ENCODE measurements at regions not wholly inside any gene's neighbourhood (a gene's known extent, or its start where the extent isn't known, plus 50 kb on each side); places are given as distances from the start of the nearest gene placed in this dataset.
"Not testable (repeated sequence)": the region's sequence is repeated elsewhere in the genome, so short reads cannot be mapped to it uniquely, and the experiment has no call there.

DNA sequence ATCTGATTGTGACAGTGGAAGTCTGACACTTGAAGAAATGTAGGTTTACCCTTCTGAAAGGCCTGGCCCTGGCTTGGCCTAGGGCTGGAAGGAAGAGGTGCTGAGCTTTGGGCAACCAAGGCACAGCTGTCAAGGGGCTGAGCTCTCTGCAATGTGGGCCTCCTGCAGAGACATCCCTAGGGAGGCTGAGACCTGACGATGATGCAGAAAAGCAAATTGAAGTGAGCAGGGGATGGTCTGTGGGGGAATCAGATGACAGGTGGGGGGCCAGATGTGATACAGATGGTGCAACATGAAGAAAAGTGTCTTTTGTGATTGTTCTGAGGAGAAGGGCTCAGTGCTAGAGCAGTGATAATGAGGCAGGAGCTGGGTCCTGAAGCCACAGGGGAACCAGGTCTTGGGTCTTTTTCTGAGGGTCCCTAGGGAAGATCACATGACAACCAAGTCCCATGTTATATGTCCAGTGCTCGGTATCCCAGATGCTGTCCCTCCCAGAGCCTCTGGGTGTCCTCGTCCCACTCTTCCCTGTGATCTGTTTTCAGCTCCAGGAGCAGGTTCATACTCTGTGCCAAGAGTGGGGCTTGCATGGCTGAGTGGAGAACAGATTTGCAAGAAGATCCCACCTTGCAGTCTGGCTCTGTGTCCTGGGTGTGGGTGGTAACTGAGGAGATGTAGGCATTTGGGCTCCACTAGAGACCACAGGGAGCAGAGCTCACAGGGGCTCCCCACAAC, 79.9 kb upstream of the VPREB1 start:
- DNase-seq, result no peak
- TF ChIP-seq GATA1 (IDR thresholded peaks at IDR 0.05; ENCODE audit: low read depth, low read length), result no peak
- no peak for TF ChIP-seq POLR2A (IDR thresholded peaks at IDR 0.05; ENCODE audit: low read length)

- DNase-seq, result no peak
Observed at GRCh38 chr22:22161924-22162851, 82.4 kb upstream of the VPREB1 start.

DNA sequence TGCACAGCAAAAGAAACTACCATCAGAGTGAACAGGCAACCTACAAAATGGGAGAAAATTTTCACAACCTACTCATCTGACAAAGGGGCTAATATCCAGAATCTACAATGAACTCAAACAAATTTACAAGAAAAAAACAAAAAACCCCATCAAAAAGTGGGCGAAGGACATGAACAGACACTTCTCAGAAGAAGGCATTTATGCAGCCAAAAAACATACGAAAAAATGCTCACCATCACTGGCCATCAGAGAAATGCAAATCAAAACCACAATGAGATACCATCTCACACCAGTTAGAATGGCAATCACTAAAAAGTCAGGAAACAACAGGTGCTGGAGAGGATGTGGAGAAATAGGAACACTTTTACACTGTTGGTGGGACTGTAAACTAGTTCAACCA, 83.8 kb upstream of the VPREB1 start:
- not testable (repeated sequence) for DNase-seq

More at GRCh38 chr22:22161924-22162851, 82.4 kb upstream of the VPREB1 start:
- TF ChIP-seq POLR2A (IDR thresholded peaks at IDR 0.05; ENCODE audit: low read length) (no peak), GATA1 (IDR thresholded peaks at IDR 0.05; ENCODE audit: low read depth, low read length) (no peak)

GRCh38 chr22:22159384-22159783, 85.2 kb upstream of the VPREB1 start:
- DNase-seq, result no peak
- no peak for TF ChIP-seq GATA1 (IDR thresholded peaks at IDR 0.05; ENCODE audit: low read depth, low read length)
- no peak for TF ChIP-seq POLR2A (IDR thresholded peaks at IDR 0.05; ENCODE audit: low read length)

DNA sequence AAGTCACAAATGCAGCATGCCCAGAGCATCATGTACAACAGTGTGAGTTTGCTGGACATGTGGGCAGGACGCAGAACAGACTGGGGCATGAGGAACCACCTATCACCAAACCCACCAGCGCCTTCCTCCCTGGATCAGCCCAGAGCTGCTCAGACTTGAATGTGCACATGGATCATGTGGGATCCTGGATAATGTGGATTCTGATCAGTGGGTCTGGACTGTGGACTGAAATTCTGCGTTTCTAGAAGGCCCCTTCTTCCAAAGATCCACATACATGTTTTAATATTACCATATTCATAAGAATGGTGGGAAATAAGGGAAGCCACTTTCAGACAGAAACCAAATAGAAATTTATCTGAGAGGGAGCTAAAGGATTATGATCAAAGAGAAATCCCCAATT, 85.6 kb upstream of the VPREB1 start:
- no peak for DNase-seq

GRCh38 chr22:22158207-22158816, 86.3 kb upstream of the VPREB1 start:
- TF ChIP-seq GATA1 (IDR thresholded peaks at IDR 0.05; ENCODE audit: low read depth, low read length) (no peak), POLR2A (IDR thresholded peaks at IDR 0.05; ENCODE audit: low read length) (no peak)
- DNase-seq, result no peak

More for the DNA sequence above, 85.6 kb upstream of the VPREB1 start:
- TF ChIP-seq POLR2A (IDR thresholded peaks at IDR 0.05; ENCODE audit: low read length) (no peak), GATA1 (IDR thresholded peaks at IDR 0.05; ENCODE audit: low read depth, low read length) (no peak)

GRCh38 chr22:22157348-22157725, 87.2 kb upstream of the VPREB1 start:
- DNase-seq, result no peak
- no peak for TF ChIP-seq POLR2A (IDR thresholded peaks at IDR 0.05; ENCODE audit: low read length)
- no peak for TF ChIP-seq GATA1 (IDR thresholded peaks at IDR 0.05; ENCODE audit: low read depth, low read length)

DNA sequence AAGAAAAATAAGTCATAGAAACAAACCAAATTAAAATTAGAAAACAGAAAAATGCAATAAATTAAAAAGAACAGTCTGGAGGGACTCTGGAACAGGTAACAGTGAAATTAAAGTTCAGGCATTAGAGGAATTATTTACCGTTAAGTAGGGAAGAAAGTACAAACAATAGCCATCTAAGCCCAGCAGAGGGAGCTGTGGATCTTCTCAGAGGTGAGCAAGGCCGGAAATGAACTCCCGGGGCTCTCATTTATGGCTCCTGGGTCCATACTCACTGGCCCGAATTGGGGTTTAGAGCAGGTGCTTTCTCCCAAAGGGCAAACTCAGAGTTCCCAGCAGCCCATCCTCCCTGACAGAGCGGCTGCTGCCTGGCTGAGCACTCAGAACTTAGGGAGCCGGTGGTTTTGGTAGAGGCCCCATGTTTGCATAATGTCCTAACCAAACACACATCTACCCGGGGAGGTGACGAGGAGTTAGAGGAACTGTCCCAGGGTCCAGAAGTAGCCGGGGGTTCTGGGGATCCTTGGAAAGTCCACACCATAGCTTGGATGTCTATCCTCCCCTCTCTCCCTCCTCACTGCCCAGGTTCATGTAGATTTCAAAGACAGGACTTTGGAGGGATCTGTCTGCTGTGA, 87.8 kb upstream of the VPREB1 start:
- DNase-seq, result peak; percentile 66 to 77
- no peak for TF ChIP-seq POLR2A (IDR thresholded peaks at IDR 0.05; ENCODE audit: low read length)
- TF ChIP-seq GATA1 (IDR thresholded peaks at IDR 0.05; ENCODE audit: low read depth, low read length), result no peak

DNA sequence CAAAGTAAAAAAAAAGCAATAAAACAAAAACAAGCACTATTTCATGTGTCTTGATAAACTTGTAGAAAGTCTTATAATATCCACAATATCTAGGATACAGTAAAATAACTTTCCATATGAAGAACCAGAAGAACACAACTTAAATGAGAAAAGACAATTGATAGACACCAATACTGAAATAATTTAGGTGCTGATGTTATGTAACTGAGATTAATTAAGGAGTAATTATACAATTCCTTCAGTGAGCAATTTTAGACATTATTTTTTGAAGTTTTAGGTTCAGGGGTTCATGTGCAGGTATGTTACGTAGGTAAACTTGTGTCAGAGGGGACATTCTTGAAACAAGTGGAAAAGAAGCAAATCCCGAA, 88.3 kb upstream of the VPREB1 start:
- no peak for DNase-seq
- TF ChIP-seq GATA1 (IDR thresholded peaks at IDR 0.05; ENCODE audit: low read depth, low read length) (no peak), POLR2A (IDR thresholded peaks at IDR 0.05; ENCODE audit: low read length) (no peak)

DNA sequence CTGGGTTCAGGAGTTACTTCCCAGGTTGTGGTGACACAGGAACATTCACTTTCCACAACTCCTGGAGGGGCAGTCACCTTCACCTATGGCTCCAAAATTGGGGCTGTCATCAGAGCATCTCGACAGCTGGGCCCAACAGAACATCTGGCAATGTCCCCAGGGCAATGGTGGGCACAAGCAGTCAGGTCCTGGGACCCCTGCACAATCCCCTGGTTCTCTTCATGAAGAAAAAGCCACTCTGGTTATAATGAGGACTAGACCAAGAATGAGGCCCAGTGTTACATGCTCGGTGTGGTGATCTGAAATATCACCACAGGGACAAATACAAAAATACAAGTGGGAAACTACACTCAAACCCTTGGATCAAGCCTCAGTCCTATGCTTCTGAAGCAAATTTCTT, 89.0 kb upstream of the VPREB1 start:
- TF ChIP-seq GATA1 (IDR thresholded peaks at IDR 0.05; ENCODE audit: low read depth, low read length) (no peak), POLR2A (IDR thresholded peaks at IDR 0.05; ENCODE audit: low read length) (no peak)
- no peak for DNase-seq

DNA sequence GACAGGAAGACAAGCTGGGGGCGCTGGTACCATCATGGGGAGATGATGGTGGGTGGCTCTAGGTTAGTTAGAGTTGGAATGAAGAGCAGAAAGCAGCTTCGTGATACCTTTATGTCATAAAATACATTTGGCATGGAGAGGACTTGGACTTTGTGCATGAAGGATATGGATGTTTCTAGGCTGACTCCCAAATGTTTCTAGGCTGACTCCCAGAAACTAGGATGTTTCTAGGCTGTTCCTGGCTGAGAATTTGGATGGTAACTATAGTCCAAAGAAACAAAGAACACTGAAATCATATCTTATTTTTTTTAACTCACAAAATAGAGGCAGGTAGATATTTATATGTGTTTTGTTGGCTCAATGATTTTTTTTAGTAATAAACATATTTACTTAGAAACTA, 89.4 kb upstream of the VPREB1 start:
- no peak for TF ChIP-seq POLR2A (IDR thresholded peaks at IDR 0.05; ENCODE audit: low read length)
- no peak for TF ChIP-seq GATA1 (IDR thresholded peaks at IDR 0.05; ENCODE audit: low read depth, low read length)
- DNase-seq, result no peak

DNA sequence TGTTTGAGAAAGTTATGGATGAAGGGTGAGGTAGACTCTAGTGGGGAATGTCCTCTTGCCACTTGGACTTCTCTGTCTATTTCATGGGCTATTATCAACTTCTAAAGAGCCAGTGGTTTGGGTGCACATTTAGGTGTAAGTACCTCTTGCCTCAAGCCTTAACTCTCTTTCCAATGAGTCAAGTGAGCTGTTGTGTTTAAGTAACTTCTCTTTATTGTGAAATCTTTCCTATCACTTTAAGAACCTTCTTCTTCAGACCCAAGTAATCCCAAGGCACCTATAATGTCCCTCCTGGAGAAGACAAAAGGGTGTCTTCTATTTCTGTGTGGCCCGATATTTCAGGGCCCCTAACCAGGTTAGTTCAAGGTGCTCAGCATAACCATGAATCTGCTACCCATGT, 90.5 kb upstream of the VPREB1 start:
- no peak for TF ChIP-seq POLR2A (IDR thresholded peaks at IDR 0.05; ENCODE audit: low read length)
- TF ChIP-seq GATA1 (IDR thresholded peaks at IDR 0.05; ENCODE audit: low read depth, low read length), result no peak
- no peak for DNase-seq

DNA sequence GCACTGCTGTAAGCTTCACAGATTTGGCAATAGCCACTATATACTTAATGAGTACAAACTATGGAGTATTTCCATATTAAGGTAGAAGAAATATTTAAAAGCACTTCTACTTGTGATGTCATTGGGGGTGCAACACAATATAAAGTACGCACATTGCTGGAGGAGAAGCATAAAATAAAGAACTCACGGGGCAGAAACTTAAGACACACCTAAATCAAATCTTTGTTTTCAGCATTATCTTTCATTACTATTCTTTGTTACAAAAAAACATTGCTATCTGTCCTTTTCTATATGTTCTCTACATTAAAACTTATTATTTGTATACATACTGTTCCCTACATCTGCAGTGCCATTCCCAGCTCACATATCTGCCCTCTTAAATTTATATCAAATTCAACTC, 93.3 kb upstream of the VPREB1 start:
- DNase-seq, result no peak
- TF ChIP-seq POLR2A (IDR thresholded peaks at IDR 0.05; ENCODE audit: low read length) (no peak), GATA1 (IDR thresholded peaks at IDR 0.05; ENCODE audit: low read depth, low read length) (no peak)

- DNase-seq, result no peak
- no peak for TF ChIP-seq POLR2A (IDR thresholded peaks at IDR 0.05; ENCODE audit: low read length)
- TF ChIP-seq GATA1 (IDR thresholded peaks at IDR 0.05; ENCODE audit: low read depth, low read length), result no peak
Observed at GRCh38 chr22:22150457-22150856, 94.1 kb upstream of the VPREB1 start.
